Fibroblast of lung (primary cell): ENCODE measurements at regions not wholly inside any gene's neighbourhood (a gene's known extent, or its start where the extent isn't known, plus 50 kb on each side); places are given as distances from the start of the nearest gene placed in this dataset.

Experiments
- DNase-seq, 2 donors: peaks; one replicate each; pipeline versions ENCODE4 v3.0.0 to v3.0.0-alpha.2; 2010; ENCODE audit warnings: low read depth in 2 of 2
- H2AFZ ChIP-seq: 2 replicates; pipeline ENCODE4 v1.5.1; 2012; ENCODE audit warnings: low read length, control low read depth, inconsistent platforms
- H3K27ac ChIP-seq: 2 replicates; pipeline ENCODE4 v1.5.1; 2011; ENCODE audit warnings: low read length, control low read depth; ENCODE audit not compliant: insufficient read depth
- H3K27me3 ChIP-seq: 2 replicates; pipeline ENCODE4 v1.5.1; 2011; ENCODE audit warnings: mild to moderate bottlenecking, low read length; ENCODE audit not compliant: control insufficient read depth, insufficient read depth
- H3K36me3 ChIP-seq: 2 replicates; pipeline ENCODE4 v1.5.1; 2011; ENCODE audit warnings: low read length; ENCODE audit not compliant: control insufficient read depth, insufficient read depth
- H3K4me1 ChIP-seq: 2 replicates; pipeline ENCODE4 v1.5.1; 2011; ENCODE audit warnings: low read length; ENCODE audit not compliant: control insufficient read depth, insufficient read depth; ENCODE audit errors: extremely low read depth
- H3K4me2 ChIP-seq: 2 replicates; pipeline ENCODE4 v1.5.1; 2011; ENCODE audit warnings: low read length, control low read depth; ENCODE audit not compliant: insufficient read depth; ENCODE audit errors: extremely low read depth
- H3K4me3 ChIP-seq, 4 experiments: fragments of 200-600 bp in 1 of 4; sonication (generic) in 1 of 4; replicated peaks in 1 of 4; 2 replicates each; pipeline ENCODE4 v1.5.1; 2011 to 2016; ENCODE audit warnings: low read length in 4 of 4, low read depth in 3 of 4, mild to moderate bottlenecking in 3 of 4, control low read depth in 2 of 4, inconsistent platforms in 1 of 4, mixed read lengths in 1 of 4; ENCODE audit not compliant: insufficient read depth in 1 of 4; ENCODE audit errors: control extremely low read depth in 1 of 4
- H3K79me2 ChIP-seq: 2 replicates; pipeline ENCODE4 v1.5.1; 2012; ENCODE audit warnings: mild to moderate bottlenecking, low read length, inconsistent platforms; ENCODE audit not compliant: control insufficient read depth, insufficient read depth
- H3K9ac ChIP-seq: 2 replicates; pipeline ENCODE4 v1.5.1; 2011; ENCODE audit warnings: mild to moderate bottlenecking, low read length, control low read depth; ENCODE audit not compliant: insufficient read depth
- H3K9me3 ChIP-seq: 2 replicates; pipeline ENCODE4 v1.5.1; 2012; ENCODE audit warnings: low read depth, low read length; ENCODE audit not compliant: control insufficient read depth, insufficient read depth
- H4K20me1 ChIP-seq: 2 replicates; pipeline ENCODE4 v1.5.1; 2011; ENCODE audit warnings: low read length; ENCODE audit not compliant: control insufficient read depth, insufficient read depth; ENCODE audit errors: extremely low read depth
- CTCF ChIP-seq, 2 donors: IDR thresholded peaks in 1 of 2; conservative IDR thresholded peaks in 1 of 2; 1 replicate in 1 of 2; 2 replicates in 1 of 2; pipeline ENCODE4 v1.5.1; 2011 to 2012; ENCODE audit warnings: low read length in 2 of 2, control low read depth in 1 of 2, inconsistent platforms in 1 of 2, low read depth in 1 of 2, mild to moderate bottlenecking in 1 of 2
- EZH2 ChIP-seq: IDR thresholded peaks from 2 replicates; pipeline ENCODE4 v1.5.1; 2012; ENCODE audit warnings: low read length, control low read depth, mild to moderate bottlenecking; ENCODE audit errors: missing control alignments

GRCh38 chr2:107338571-107338970 is 452.6 kb upstream of the ST6GAL2 start:
- H2AFZ ChIP-seq: no peak overlapping the region
- TF ChIP-seq CTCF (conservative IDR thresholded peaks at IDR 0.05 in 1 of 2, IDR thresholded peaks at IDR 0.05 in 1 of 2; ENCODE audit: low read depth in 1 of 2, low read length in 2 of 2): no peak
- no peaks in the 10 kb centered on the region for H3K36me3 ChIP-seq

GRCh38 chr2:107340955-107341354 is 455.0 kb upstream of the ST6GAL2 start:
- H3K4me1 ChIP-seq: no peaks in the 10 kb centered on the region
- TF ChIP-seq CTCF (conservative IDR thresholded peaks at IDR 0.05 in 1 of 2, IDR thresholded peaks at IDR 0.05 in 1 of 2; ENCODE audit: low read depth in 1 of 2, low read length in 2 of 2) (no peak), EZH2 (no peak)
- H3K36me3 ChIP-seq: no peaks in the 10 kb centered on the region
- no peak overlapping the region for H3K27ac ChIP-seq
- no peak overlapping the region for H3K4me3 ChIP-seq
- no peak overlapping the region for H3K4me2 ChIP-seq
- H3K9ac ChIP-seq: no peak overlapping the region
- no peaks in the 10 kb centered on the region for H3K9me3 ChIP-seq
- H4K20me1 ChIP-seq: no peaks in the 10 kb centered on the region
- no peaks in the 10 kb centered on the region for H3K27me3 ChIP-seq
- H3K79me2 ChIP-seq: no peaks in the 10 kb centered on the region
- DNase-seq: no peak
- H2AFZ ChIP-seq: no peak overlapping the region

More at GRCh38 chr2:107338571-107338970, 452.6 kb upstream of the ST6GAL2 start:
- Histone ChIP-seq H3K27me3 (no peaks in the 10 kb centered on the region), H3K4me2 (no peak overlapping the region), H3K4me1 (no peaks in the 10 kb centered on the region), H3K9me3 (no peaks in the 10 kb centered on the region), H3K79me2 (no peaks in the 10 kb centered on the region), H4K20me1 (no peaks in the 10 kb centered on the region), H3K27ac (no peak overlapping the region), H3K4me3 (no peak overlapping the region), H3K9ac (no peak overlapping the region)
- peak in 1 of 2 donors; percentile 6 for DNase-seq

GRCh38 chr2:107349329-107349728 is 463.4 kb upstream of the ST6GAL2 start:
- Histone ChIP-seq H3K36me3 (no peaks in the 10 kb centered on the region), H3K4me1 (no peaks in the 10 kb centered on the region), H3K79me2 (no peaks in the 10 kb centered on the region), H3K9me3 (no peaks in the 10 kb centered on the region), H4K20me1 (no peaks in the 10 kb centered on the region), H3K4me2 (no peak overlapping the region), H3K4me3 (no peak overlapping the region), H3K27ac (no peak overlapping the region), H3K9ac (no peak overlapping the region), H2AFZ (no peak overlapping the region), H3K27me3 (no peaks in the 10 kb centered on the region)
- TF ChIP-seq EZH2 (no peak), CTCF (conservative IDR thresholded peaks at IDR 0.05 in 1 of 2, IDR thresholded peaks at IDR 0.05 in 1 of 2; ENCODE audit: low read depth in 1 of 2, low read length in 2 of 2) (no peak)
- DNase-seq: no peak
